ENCODE measurements at regions not wholly inside any gene's neighbourhood (a gene's known extent, or its start where the extent isn't known, plus 50 kb on each side); places are given as distances from the start of the nearest gene placed in this dataset.

- TF ChIP-seq CTCF (IDR thresholded peaks at IDR 0.05; ENCODE audit: poor library complexity) = no peak
- TF ChIP-seq EZH2 (IDR thresholded peaks at IDR 0.05; ENCODE audit: borderline replicate concordance) = no peak
- TF ChIP-seq EZH2phosphoT487 (IDR thresholded peaks at IDR 0.05; ENCODE audit: low read depth, severe bottlenecking, unreplicated experiment) = no peak
Observed at GRCh38 chr1:112046630-112047029, 57.2 kb upstream of the KCND3 start.

All from hepatocyte (in vitro differentiated cells).